HT-29 (cell line): ENCODE measurements at regions not wholly inside any gene's neighbourhood (a gene's known extent, or its start where the extent isn't known, plus 50 kb on each side); places are given as distances from the start of the nearest gene placed in this dataset.

ENCODE experiments used
- DNase-seq: peaks from one replicate; pipeline ENCODE4 v3.0.0-alpha.2; 2015; ENCODE audit warnings: low spot score

GRCh38 chr5:124466011-124466410, 280.4 kb downstream of the ZNF608 start:
- DNase-seq: no peak

GRCh38 chr5:124463851-124464250, 282.6 kb downstream of the ZNF608 start:
- no peak for DNase-seq

- no peak for DNase-seq
These were observed 283.7 kb downstream of the ZNF608 start for GRCh38 chr5:124462751-124463150.

GRCh38 chr5:124461941-124462340, 284.5 kb downstream of the ZNF608 start:
- no peak for DNase-seq

GRCh38 chr5:124461157-124461556, 285.3 kb downstream of the ZNF608 start:
- no peak for DNase-seq

- DNase-seq: no peak
These were observed 285.8 kb downstream of the ZNF608 start for GRCh38 chr5:124460642-124461041.

GRCh38 chr5:124459984-124460383, 286.5 kb downstream of the ZNF608 start:
- no peak for DNase-seq

GRCh38 chr5:124457901-124458300, 288.5 kb downstream of the ZNF608 start:
- no peak for DNase-seq

- no peak for DNase-seq
These were observed 289.3 kb downstream of the ZNF608 start for GRCh38 chr5:124457101-124457500.

GRCh38 chr5:124456249-124456648, 290.2 kb downstream of the ZNF608 start:
- no peak for DNase-seq

GRCh38 chr5:124454081-124454480, 292.4 kb downstream of the ZNF608 start:
- DNase-seq: no peak

GRCh38 chr5:124453221-124454051, 293.0 kb downstream of the ZNF608 start:
- DNase-seq: no peak

- no peak for DNase-seq
These were observed 294.0 kb downstream of the ZNF608 start for GRCh38 chr5:124452412-124452811.

GRCh38 chr5:124451721-124452383, 294.6 kb downstream of the ZNF608 start:
- no peak for DNase-seq

- no peak for DNase-seq
These were observed 300.3 kb downstream of the ZNF608 start for GRCh38 chr5:124446120-124446519.

GRCh38 chr5:124445070-124445619, 301.3 kb downstream of the ZNF608 start:
- no peak for DNase-seq

GRCh38 chr5:124444147-124444775, 302.2 kb downstream of the ZNF608 start:
- DNase-seq: no peak

- no peak for DNase-seq
These were observed 306.0 kb downstream of the ZNF608 start for GRCh38 chr5:124440471-124440870.

- DNase-seq: no peak
These were observed 306.8 kb downstream of the ZNF608 start for GRCh38 chr5:124439609-124440008.

- no peak for DNase-seq
These were observed 307.5 kb downstream of the ZNF608 start for GRCh38 chr5:124438903-124439281.

GRCh38 chr5:124438026-124438902, 308.2 kb downstream of the ZNF608 start:
- no peak for DNase-seq
